PC-3 (cell line): ENCODE measurements at regions not wholly inside any gene's neighbourhood (a gene's known extent, or its start where the extent isn't known, plus 50 kb on each side); places are given as distances from the start of the nearest gene placed in this dataset.

Experiments used
- CTCF ChIP-seq: fragments of 300-600 bp; sonication (generic); conservative IDR thresholded peaks from 2 replicates; pipeline ENCODE4 v1.5.1; 2017; ENCODE audit warnings: antibody characterized with exemption, low read depth, mild to moderate bottlenecking, low read length
- EZH2 ChIP-seq: fragments of 300-600 bp; sonication (generic); IDR thresholded peaks from one replicate; pipeline ENCODE4 v1.6.1; 2017; ENCODE audit warnings: antibody characterized with exemption, mild to moderate bottlenecking, low read length; ENCODE audit not compliant: unreplicated experiment
- EZH2phosphoT487 ChIP-seq: fragments of 300-600 bp; sonication (generic); IDR thresholded peaks from 2 replicates; pipeline ENCODE4 v1.6.1; 2018; ENCODE audit warnings: mild to moderate bottlenecking, antibody characterized with exemption, low read length, borderline replicate concordance

GRCh38 chr4:29596228-29596627, 1123.9 kb upstream of the PCDH7 start:
- TF ChIP-seq EZH2phosphoT487 (no peak), EZH2 (no peak), CTCF (no peak)
